ENCODE measurements at regions not wholly inside any gene's neighbourhood (a gene's known extent, or its start where the extent isn't known, plus 50 kb on each side); places are given as distances from the start of the nearest gene placed in this dataset.

GRCh38 chrY:15440021-15440695, 915.8 kb downstream of the NLGN4Y start:
- no peak overlapping the region for H3K4me3 ChIP-seq (ENCODE audit: low read length)
- CTCF ChIA-PET: no interaction called here
- H3K9me3 Mint-ChIP-seq: peaks cover 0 to 9% (median 0%) of the 10 kb centered on the region in 11 donors
- H3K27ac Mint-ChIP-seq: peak overlapping the region in 1 of 9 donors; percentile 18
- ATAC-seq: no peak
- no peaks in the 10 kb centered on the region for H3K9me3 ChIP-seq (ENCODE audit: control insufficient read depth in 2 of 3, low read length in 3 of 3)
- H3K4me1 ChIP-seq (ENCODE audit: control insufficient read depth in 2 of 2, insufficient read depth in 2 of 2, low read length in 2 of 2): peaks cover 0 to 11% of the 10 kb centered on the region in 2 donors
- H3K36me3 ChIP-seq (ENCODE audit: control insufficient read depth in 2 of 3, insufficient read depth in 3 of 3, low read length in 3 of 3): no peaks in the 10 kb centered on the region
- no peaks in the 10 kb centered on the region for H3K27me3 Mint-ChIP-seq
- H3K4me3 Mint-ChIP-seq: peak overlapping the region in 2 of 10 donors; percentile 43 to 44
- no peak for DNase-seq
- intact Hi-C loops (cut with micrococcal nuclease): no loop called here
- H3K4me1 Mint-ChIP-seq: peaks cover 0 to 25% (median 9%) of the 10 kb centered on the region in 7 donors
- peaks cover 0 to 7% (median 0%) of the 10 kb centered on the region in 5 donors for H3K36me3 Mint-ChIP-seq
- no peak overlapping the region for H3K27ac ChIP-seq (ENCODE audit: low read depth, low read length)
- POLR2A ChIA-PET: interaction anchor here (1.2 kb wide), 1 partner anchor 15 kb away, joined by 3 read pairs; no protein-coding TSS in a partner anchor
- H3K27me3 ChIP-seq (ENCODE audit: control insufficient read depth in 2 of 2, insufficient read depth in 2 of 2, low read length in 2 of 2): no peaks in the 10 kb centered on the region

- Mint-ChIP-seq H3K4me3 (peak overlapping the region in 3 of 10 donors; percentile 25 to 44 (median 43)), H3K27ac (peak overlapping the region in 2 of 9 donors; percentile 18 to 58), H3K9me3 (peaks cover 0 to 9% (median 0%) of the 10 kb centered on the region in 11 donors), H3K27me3 (no peaks in the 10 kb centered on the region), H3K4me1 (peaks cover 0 to 25% (median 9%) of the 10 kb centered on the region in 7 donors), H3K36me3 (peaks cover 0 to 7% (median 0%) of the 10 kb centered on the region in 5 donors)
- H3K36me3 ChIP-seq (ENCODE audit: control insufficient read depth in 2 of 3, insufficient read depth in 3 of 3, low read length in 3 of 3): no peaks in the 10 kb centered on the region
- H3K4me1 ChIP-seq (ENCODE audit: control insufficient read depth in 2 of 2, insufficient read depth in 2 of 2, low read length in 2 of 2): peaks cover 0 to 11% of the 10 kb centered on the region in 2 donors
- H3K27me3 ChIP-seq (ENCODE audit: control insufficient read depth in 2 of 2, insufficient read depth in 2 of 2, low read length in 2 of 2): no peaks in the 10 kb centered on the region
- no peak overlapping the region for H3K27ac ChIP-seq (ENCODE audit: low read depth, low read length)
- DNase-seq: no peak
- H3K9me3 ChIP-seq (ENCODE audit: control insufficient read depth in 2 of 3, low read length in 3 of 3): no peaks in the 10 kb centered on the region
- CTCF ChIA-PET: no interaction called here
- intact Hi-C loops (cut with micrococcal nuclease): no loop called here
- no peak for ATAC-seq
- H3K4me3 ChIP-seq (ENCODE audit: low read length): no peak overlapping the region
- POLR2A ChIA-PET: interaction anchor here (1.2 kb wide), 1 partner anchor 16 kb away, joined by 3 read pairs; no protein-coding TSS in a partner anchor
Measured at GRCh38 chrY:15440696-15441408, 916.5 kb downstream of the NLGN4Y start.

DNA sequence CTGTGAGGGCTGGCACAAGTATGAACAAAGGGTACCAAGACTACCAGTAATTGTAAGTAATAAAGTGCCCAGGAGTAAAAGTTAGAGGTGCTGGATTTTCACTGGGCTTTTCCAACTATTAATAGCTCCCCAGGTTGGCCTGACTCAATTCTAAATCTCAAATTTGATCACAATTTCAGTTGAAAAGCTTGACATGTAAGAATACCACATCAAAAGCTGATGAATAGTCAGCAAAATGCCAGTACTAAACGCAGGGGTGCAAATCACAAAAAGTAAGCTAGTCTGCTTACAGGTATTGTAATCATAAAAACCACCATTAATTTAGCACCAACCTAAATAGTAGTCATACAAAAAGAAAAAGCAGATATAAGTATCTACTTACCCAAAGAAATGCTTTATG, 917.5 kb downstream of the NLGN4Y start:
- no peak overlapping the region for H3K4me3 ChIP-seq (ENCODE audit: low read length)
- H3K4me1 ChIP-seq (ENCODE audit: control insufficient read depth in 2 of 2, insufficient read depth in 2 of 2, low read length in 2 of 2): peaks cover 0 to 11% of the 10 kb centered on the region in 2 donors
- H3K27me3 ChIP-seq (ENCODE audit: control insufficient read depth in 2 of 2, insufficient read depth in 2 of 2, low read length in 2 of 2): no peaks in the 10 kb centered on the region
- DNase-seq (no peak), ATAC-seq (no peak)
- Mint-ChIP-seq H3K36me3 (peaks cover 0 to 7% (median 0%) of the 10 kb centered on the region in 5 donors), H3K27me3 (no peaks in the 10 kb centered on the region), H3K27ac (peak overlapping the region in 1 of 9 donors; percentile 32), H3K9me3 (peaks cover 0 to 5% (median 0%) of the 10 kb centered on the region in 11 donors), H3K4me3 (no peak overlapping the region), H3K4me1 (peaks cover 0 to 25% (median 9%) of the 10 kb centered on the region in 7 donors)
- H3K36me3 ChIP-seq (ENCODE audit: control insufficient read depth in 2 of 3, insufficient read depth in 3 of 3, low read length in 3 of 3): no peaks in the 10 kb centered on the region
- no peak overlapping the region for H3K27ac ChIP-seq (ENCODE audit: low read depth, low read length)
- CTCF ChIA-PET: no interaction called here
- no peaks in the 10 kb centered on the region for H3K9me3 ChIP-seq (ENCODE audit: control insufficient read depth in 2 of 3, low read length in 3 of 3)
- POLR2A ChIA-PET: no interaction called here
- intact Hi-C loops (cut with micrococcal nuclease): no loop called here

DNA sequence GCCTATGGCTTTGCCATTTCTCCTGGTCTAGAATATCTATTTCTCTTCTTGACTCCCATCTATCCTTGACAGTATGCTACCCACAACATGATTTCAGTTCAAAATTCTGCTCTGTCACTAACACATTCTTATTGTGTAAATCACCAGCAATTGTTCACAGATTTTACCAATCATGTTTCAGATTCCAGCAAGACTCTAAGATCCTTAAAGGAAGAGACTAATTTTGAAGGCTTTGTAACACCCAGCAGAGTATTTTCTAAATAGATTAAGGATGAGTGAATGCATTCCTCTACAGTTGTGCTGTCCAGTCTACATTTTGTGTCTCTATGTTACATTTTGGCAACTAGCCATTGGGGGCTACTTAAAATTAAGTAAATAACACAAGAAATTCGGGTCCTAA, 921.5 kb downstream of the NLGN4Y start:
- Mint-ChIP-seq H3K36me3 (no peaks in the 10 kb centered on the region), H3K4me3 (no peak overlapping the region), H3K9me3 (no peaks in the 10 kb centered on the region), H3K27ac (no peak overlapping the region), H3K4me1 (peaks cover 0 to 17% (median 5%) of the 10 kb centered on the region in 7 donors), H3K27me3 (no peaks in the 10 kb centered on the region)
- no peaks in the 10 kb centered on the region for H3K9me3 ChIP-seq (ENCODE audit: control insufficient read depth in 2 of 3, low read length in 3 of 3)
- ATAC-seq (no peak), DNase-seq (no peak)
- intact Hi-C loops (cut with micrococcal nuclease): no loop called here
- CTCF ChIA-PET: no interaction called here
- H3K4me3 ChIP-seq (ENCODE audit: low read length): no peak overlapping the region
- no peak overlapping the region for H3K27ac ChIP-seq (ENCODE audit: low read depth, low read length)
- no peaks in the 10 kb centered on the region for H3K27me3 ChIP-seq (ENCODE audit: control insufficient read depth in 2 of 2, insufficient read depth in 2 of 2, low read length in 2 of 2)
- H3K36me3 ChIP-seq (ENCODE audit: control insufficient read depth in 2 of 3, insufficient read depth in 3 of 3, low read length in 3 of 3): no peaks in the 10 kb centered on the region
- peaks cover 0 to 8% of the 10 kb centered on the region in 2 donors for H3K4me1 ChIP-seq (ENCODE audit: control insufficient read depth in 2 of 2, insufficient read depth in 2 of 2, low read length in 2 of 2)
- POLR2A ChIA-PET: no interaction called here

GRCh38 chrY:15446861-15447260, 922.5 kb downstream of the NLGN4Y start:
- Histone ChIP-seq H3K9me3 (ENCODE audit: control insufficient read depth in 2 of 3, low read length in 3 of 3) (no peaks in the 10 kb centered on the region), H3K27ac (ENCODE audit: low read depth, low read length) (no peak overlapping the region), H3K27me3 (ENCODE audit: control insufficient read depth in 2 of 2, insufficient read depth in 2 of 2, low read length in 2 of 2) (no peaks in the 10 kb centered on the region), H3K4me1 (ENCODE audit: control insufficient read depth in 2 of 2, insufficient read depth in 2 of 2, low read length in 2 of 2) (no peaks in the 10 kb centered on the region), H3K4me3 (ENCODE audit: low read length) (no peak overlapping the region), H3K36me3 (ENCODE audit: control insufficient read depth in 2 of 3, insufficient read depth in 3 of 3, low read length in 3 of 3) (no peaks in the 10 kb centered on the region)
- Mint-ChIP-seq H3K36me3 (no peaks in the 10 kb centered on the region), H3K4me1 (peaks cover 0 to 8% (median 0%) of the 10 kb centered on the region in 7 donors), H3K9me3 (no peaks in the 10 kb centered on the region), H3K27ac (no peak overlapping the region), H3K27me3 (no peaks in the 10 kb centered on the region), H3K4me3 (no peak overlapping the region)
- ATAC-seq (no peak), DNase-seq (no peak)
- POLR2A ChIA-PET: no interaction called here
- intact Hi-C loops (cut with micrococcal nuclease): no loop called here
- CTCF ChIA-PET: no interaction called here

GRCh38 chrY:15447959-15448358, 923.6 kb downstream of the NLGN4Y start:
- Mint-ChIP-seq H3K36me3 (no peaks in the 10 kb centered on the region), H3K9me3 (no peaks in the 10 kb centered on the region), H3K27ac (no peak overlapping the region), H3K4me1 (peaks cover 0 to 4% (median 0%) of the 10 kb centered on the region in 7 donors), H3K27me3 (peaks cover 0 to under 1% (median 0%) of the 10 kb centered on the region in 5 donors), H3K4me3 (no peak overlapping the region)
- Histone ChIP-seq H3K27me3 (ENCODE audit: control insufficient read depth in 2 of 2, insufficient read depth in 2 of 2, low read length in 2 of 2) (no peaks in the 10 kb centered on the region), H3K4me1 (ENCODE audit: control insufficient read depth in 2 of 2, insufficient read depth in 2 of 2, low read length in 2 of 2) (no peaks in the 10 kb centered on the region), H3K4me3 (ENCODE audit: low read length) (no peak overlapping the region), H3K9me3 (ENCODE audit: control insufficient read depth in 2 of 3, low read length in 3 of 3) (no peaks in the 10 kb centered on the region), H3K36me3 (ENCODE audit: control insufficient read depth in 2 of 3, insufficient read depth in 3 of 3, low read length in 3 of 3) (no peaks in the 10 kb centered on the region), H3K27ac (ENCODE audit: low read depth, low read length) (no peak overlapping the region)
- no peak for DNase-seq
- no peak for ATAC-seq
- intact Hi-C loops (cut with micrococcal nuclease): no loop called here
- ChIA-PET CTCF (no interaction called here), POLR2A (no interaction called here)
